ENCODE measurements at regions not wholly inside any gene's neighbourhood (a gene's known extent, or its start where the extent isn't known, plus 50 kb on each side); places are given as distances from the start of the nearest gene placed in this dataset.

GRCh38 chr1:239823852-239824251 lies 267.8 kb upstream of the FMN2 start:
- no peak for DNase-seq (ENCODE audit: low read depth)

GRCh38 chr1:239826211-239826610 lies 265.5 kb upstream of the FMN2 start:
- DNase-seq (ENCODE audit: low read depth): no peak

DNA sequence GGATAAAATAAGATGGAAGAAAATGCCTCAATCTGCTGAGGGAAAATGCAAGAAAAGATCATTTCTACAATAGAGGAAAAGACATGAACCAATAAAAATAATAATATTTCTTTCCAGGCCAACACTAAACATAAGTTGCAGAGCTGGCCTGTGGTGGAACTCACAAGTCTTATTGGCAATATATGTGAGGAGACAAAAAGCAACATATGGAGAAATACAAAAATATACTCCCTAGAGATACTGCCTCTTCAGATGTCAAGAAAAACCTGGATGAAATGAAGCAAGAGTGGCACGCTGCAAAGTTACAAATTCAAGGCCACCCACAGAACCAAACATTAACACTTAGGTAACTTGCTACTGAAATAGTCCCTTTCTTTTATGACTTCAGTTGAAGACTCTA lies 264.9 kb upstream of the FMN2 start:
- DNase-seq (ENCODE audit: low read depth): no peak

GRCh38 chr1:239829535-239829934 lies 262.1 kb upstream of the FMN2 start:
- no peak for DNase-seq (ENCODE audit: low read depth)

- no peak for DNase-seq (ENCODE audit: low read depth)
These were observed 259.9 kb upstream of the FMN2 start for GRCh38 chr1:239831577-239832355.

DNA sequence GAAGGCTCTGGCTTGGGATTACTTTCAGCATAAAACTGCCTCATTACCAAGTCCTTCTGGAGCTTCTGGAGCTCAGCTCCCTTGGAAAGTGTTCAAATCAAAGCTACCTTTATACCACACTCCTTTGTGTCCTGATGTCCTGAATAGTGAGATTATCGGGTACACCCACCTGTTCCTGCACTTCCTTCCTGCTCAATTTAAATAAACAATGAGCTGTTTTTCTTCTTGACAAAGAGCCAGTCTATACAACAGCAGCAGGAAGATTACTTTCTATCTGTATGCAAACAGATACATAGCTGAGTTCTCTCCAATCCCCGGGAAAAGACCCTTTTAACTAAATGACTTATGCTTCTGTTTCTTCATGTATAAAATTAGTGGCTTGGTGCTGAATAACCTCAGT lies 258.0 kb upstream of the FMN2 start:
- no peak for DNase-seq (ENCODE audit: low read depth)

DNA sequence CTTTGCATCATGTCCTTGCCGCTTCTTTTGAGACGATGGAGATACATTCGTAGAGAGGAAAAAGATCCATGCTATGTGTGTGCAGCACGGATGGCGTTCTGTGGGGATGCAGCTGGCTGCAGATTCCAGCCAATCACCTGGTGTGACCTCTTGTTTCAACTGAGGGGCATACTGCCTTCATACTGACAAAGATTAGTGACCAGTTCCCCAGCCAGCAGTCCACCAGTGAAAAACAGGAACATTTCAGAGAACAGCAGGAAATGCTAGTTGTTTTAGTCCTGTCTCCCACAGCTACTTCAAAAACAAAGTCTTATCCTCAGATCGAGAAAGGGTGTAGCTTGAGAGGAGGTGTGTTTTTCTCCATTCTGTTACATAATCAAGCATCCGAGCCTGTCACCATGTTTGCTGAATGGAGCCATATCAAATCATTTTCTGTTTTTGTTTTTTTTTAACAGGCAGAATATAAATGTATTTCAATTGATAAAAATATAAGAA lies 255.7 kb upstream of the FMN2 start:
- DNase-seq (ENCODE audit: low read depth): no peak

DNA sequence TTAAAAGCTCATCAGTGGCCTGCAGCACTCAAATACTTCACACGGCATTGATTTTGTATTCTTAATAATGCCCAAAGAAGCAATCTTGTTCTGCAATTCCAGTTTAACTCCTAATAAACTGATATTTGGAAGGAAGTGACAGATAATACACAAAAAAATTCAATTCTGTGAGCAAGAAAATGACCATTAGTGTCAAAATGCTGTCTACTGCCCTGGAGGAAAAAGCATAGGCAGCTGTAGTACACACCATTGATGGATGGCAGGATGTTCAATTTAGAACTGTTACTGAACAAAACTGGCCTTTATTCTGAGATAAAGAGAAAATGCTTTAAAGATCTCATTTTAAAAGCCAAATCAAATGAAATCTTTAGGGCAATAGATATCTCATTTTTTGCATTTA lies 251.3 kb upstream of the FMN2 start:
- no peak for DNase-seq (ENCODE audit: low read depth)

DNA sequence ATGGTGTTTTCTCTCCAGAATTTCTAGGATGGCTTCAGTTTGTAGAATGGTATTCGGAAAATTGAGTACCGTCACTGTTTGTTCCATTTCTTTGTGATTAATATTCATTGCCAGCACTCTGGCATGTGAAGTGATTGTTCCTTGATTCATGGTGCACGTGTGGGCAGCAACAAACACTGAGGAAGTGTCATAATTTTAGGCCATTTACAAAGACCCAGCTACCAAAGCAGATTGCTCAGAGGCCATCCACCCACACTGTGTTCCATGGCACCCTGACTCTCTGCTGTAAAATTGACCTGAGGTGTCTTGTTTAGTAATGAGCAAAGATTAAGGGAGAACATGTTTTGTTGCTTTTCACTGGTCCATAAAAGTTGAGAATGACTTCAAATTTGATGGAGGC lies 250.9 kb upstream of the FMN2 start:
- no peak for DNase-seq (ENCODE audit: low read depth)

DNA sequence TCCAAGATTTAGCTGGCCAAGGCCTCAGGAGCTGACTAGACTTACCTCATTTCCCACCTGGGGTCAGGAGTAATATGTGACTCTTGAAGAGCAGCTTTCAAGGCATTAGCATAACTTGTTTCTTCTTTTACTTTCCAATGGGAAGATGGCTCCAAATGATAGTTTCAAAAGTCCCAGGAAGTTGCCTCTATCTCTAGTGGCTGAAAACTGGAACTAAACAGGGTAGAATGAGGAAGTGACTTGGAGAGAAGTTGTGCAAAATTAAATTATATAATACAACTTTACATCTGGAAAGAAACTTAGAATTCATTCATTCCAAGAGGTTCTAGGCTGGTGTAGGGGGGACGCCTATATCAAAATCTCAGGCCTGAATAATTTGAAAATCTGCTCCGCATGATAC lies 250.1 kb upstream of the FMN2 start:
- DNase-seq (ENCODE audit: low read depth): no peak

DNA sequence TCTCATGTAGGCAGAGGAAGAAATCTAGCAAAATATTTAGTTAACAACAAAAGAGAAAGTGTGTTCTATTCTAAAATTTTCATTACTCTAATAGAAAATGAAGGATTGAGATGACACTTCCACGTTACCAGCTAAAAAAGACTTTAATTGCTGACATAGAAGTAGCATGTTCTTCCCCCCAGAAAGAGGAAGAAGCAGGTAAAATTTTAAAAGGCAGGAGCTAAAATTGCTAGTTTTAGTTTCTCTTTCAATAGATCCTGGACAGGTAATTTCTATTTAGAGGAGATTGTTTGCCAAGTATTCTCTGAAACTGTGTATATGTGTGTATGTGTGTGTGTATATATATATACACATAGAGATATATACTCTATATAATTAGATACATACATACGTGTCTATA lies 248.1 kb upstream of the FMN2 start:
- DNase-seq (ENCODE audit: low read depth): no peak

GRCh38 chr1:239844833-239845232 lies 246.8 kb upstream of the FMN2 start:
- DNase-seq (ENCODE audit: low read depth): no peak

- DNase-seq (ENCODE audit: low read depth): no peak
These were observed 236.8 kb upstream of the FMN2 start for GRCh38 chr1:239854922-239855321.

DNA sequence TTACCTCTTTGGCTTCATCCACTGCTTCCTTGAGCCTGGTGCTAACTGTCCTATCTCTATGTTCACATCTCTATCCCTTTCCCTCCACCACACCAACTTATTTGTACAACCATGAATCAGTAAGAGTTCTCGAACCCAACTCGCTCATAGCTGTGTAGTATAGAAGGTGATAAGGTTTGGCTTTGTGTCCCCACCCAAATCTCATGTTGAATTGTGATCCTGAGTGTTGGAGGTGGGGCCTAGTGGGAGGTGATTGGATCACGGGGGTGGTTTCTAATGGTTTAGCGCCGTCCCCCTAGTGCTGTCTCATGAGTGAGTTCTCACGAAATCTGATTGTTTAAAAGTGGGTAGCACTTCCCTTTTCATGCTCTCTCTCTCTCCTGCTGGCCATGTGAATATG lies 235.6 kb upstream of the FMN2 start:
- DNase-seq (ENCODE audit: low read depth): no peak

DNA sequence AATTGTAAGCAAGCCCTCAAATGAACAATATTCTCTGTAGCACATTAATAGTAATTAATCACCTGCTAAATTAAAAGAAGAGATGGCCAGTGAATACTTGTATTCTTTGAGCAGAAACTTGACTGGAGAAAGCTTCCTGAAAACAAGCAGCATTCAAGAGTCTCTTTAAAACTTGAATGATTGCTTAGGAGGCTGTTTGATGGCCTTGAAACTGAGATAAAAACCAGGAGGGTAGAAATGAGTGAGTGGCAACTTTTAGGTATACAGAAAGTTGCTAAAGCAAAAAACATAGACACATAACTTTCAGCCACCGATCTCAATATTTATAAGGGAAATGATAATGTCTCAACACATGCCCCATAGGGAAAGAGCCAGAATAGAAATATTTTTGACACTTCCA lies 234.8 kb upstream of the FMN2 start:
- no peak for DNase-seq (ENCODE audit: low read depth)

DNA sequence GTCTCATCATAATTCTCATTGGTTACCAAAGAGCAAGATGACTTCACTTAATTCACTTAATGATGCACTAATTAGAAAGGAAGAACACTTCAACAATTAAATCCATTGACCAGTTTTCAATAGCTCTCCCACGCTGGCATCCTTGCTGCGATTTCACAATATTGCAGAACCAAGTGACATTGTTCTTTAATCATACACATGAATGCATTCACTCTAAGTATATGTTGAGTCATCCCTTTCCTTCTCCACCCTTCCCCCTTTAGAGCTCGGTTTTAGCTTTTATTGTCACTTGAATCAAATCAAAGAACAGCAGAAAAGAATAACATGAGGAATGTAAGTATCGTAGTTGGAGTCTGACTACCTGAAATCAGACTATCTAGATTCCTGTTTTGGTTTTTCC lies 233.6 kb upstream of the FMN2 start:
- peak; percentile 23 for DNase-seq (ENCODE audit: low read depth)

DNA sequence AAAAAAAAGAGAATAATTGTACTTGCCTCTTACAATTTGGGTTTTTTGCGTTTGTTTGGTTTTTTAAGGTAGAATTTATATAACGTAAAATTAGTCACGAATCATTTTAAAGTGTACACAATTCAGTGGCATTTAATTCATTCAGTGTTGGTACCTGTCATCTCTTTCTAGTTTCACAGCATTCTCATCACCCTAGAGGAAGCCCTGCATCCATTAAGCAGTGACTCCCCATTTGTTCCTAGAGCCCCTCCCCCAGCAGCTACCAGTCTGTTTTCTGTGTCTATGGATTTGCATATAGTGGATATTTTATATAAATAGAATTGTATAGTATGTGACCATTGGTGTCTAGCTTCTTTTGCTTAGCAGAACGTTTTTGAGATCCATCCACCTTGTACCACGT lies 233.2 kb upstream of the FMN2 start:
- DNase-seq (ENCODE audit: low read depth): no peak

DNA sequence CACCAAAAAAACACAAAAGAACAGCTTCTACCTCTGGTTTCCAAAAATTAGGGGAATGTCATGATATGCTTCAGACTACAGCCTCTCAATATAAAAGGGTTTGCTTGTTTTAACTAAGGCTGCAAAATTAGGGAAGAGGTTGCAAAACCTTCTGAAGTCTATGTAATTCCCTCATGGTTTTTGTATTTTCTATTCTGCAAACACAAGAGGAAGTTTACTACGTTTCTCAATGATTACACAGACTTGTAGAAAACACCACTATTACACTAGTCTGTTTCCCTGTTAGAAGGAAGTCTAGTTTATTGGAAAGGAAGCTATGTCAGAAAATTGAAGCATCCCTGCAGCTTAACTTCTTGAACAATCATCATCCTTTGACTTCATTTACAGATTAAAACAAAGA lies 229.7 kb upstream of the FMN2 start:
- DNase-seq (ENCODE audit: low read depth): no peak

- no peak for DNase-seq (ENCODE audit: low read depth)
These were observed 223.4 kb upstream of the FMN2 start for GRCh38 chr1:239868058-239868832.

- no peak for DNase-seq (ENCODE audit: low read depth)
These were observed 221.5 kb upstream of the FMN2 start for GRCh38 chr1:239870194-239870593.

- no peak for DNase-seq (ENCODE audit: low read depth)
These were observed 219.1 kb upstream of the FMN2 start for GRCh38 chr1:239872626-239873025.

DNA sequence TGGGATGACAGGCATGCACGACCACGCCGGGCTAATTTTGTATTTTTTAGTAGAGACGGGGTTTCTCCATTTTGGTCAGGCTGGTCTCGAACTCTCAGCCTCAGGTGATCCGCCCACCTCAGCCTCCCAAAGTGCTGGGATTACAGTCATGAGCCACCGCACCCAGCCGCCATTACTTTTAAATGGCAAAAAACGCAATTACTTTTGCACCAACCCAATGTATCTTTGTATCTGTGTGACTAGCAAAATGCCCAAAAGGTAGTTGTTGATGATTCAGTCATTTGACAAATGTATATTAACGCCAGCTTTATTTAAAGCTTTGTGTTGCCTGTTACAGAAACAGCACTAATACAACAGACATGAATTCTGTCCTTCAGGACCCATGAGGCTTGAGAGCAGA lies 216.9 kb upstream of the FMN2 start:
- DNase-seq (ENCODE audit: low read depth): no peak

DNA sequence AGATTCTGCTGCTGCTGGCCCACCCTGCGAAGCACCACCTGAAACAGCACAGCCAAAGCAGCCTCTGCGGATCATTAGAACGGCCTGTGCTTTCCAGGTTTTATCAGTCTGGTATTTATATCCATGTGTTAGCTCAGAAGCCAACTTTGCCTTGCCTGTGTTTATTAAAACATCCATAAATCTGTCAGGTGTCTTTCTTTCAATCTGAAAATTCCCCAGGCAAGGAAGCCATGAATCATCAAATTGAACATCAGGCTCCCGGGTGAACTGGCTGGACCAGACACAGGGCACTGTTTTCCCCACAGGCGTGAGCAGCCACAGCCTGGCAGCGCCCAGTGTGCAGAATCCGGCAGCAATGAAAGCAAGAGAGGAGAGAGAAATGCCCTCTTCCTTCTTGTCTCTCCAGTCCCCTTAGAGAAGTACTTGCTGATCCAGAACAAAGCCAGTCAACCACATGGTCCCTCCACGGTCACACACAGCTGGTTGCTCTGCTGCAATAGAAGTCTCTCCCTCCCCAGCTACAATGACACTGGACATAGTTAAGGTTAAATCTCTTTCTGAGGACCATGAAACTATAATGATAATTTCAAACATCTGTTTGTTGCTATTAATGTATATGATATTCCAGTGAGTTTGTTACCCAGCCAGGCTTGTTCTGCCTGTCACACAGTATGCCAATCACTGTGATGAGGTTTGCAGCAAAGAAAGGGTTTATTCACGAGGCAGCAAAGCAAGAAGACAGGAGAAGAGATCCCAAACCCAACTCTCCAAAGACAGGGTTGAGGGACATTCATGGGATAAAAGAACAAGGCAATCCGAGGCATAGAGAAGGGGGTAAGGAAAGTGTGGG lies 212.1 kb upstream of the FMN2 start:
- DNase-seq (ENCODE audit: low read depth): no peak

All from iris pigment epithelial cell (primary cell).